Liver (tissue), 8 donors: ENCODE measurements at regions not wholly inside any gene's neighbourhood (a gene's known extent, or its start where the extent isn't known, plus 50 kb on each side); places are given as distances from the start of the nearest gene placed in this dataset.

Experiments
- DNase-seq: peaks from one replicate; pipeline ENCODE4 v3.0.0-alpha.2; 2017; ENCODE audit warnings: low spot score
- H3K27ac ChIP-seq, 2 donors: one replicate each; pipeline ENCODE4 v1.7.0; 2013; ENCODE audit warnings: inconsistent platforms in 2 of 2, low read length in 2 of 2, control low read depth in 1 of 2, low read depth in 1 of 2, mild to moderate bottlenecking in 1 of 2
- H3K27me3 ChIP-seq, 4 donors: one replicate each; pipeline versions ENCODE4 v1.6.1 to v1.7.0; 2013; ENCODE audit warnings: low read length in 3 of 4, inconsistent platforms in 1 of 4, mild to moderate bottlenecking in 1 of 4, moderate library complexity in 1 of 4; ENCODE audit not compliant: control insufficient read depth in 4 of 4, insufficient read depth in 4 of 4
- H3K36me3 ChIP-seq, 4 donors: one replicate each; pipeline versions ENCODE4 v1.6.1 to v1.7.0; 2013; ENCODE audit warnings: low read length in 3 of 4, mild to moderate bottlenecking in 3 of 4, low read depth in 1 of 4, moderate library complexity in 1 of 4; ENCODE audit not compliant: control insufficient read depth in 4 of 4, insufficient read depth in 3 of 4
- H3K4me1 ChIP-seq, 4 donors: one replicate each; pipeline versions ENCODE4 v1.6.1 to v1.7.0; 2013; ENCODE audit warnings: low read length in 3 of 4, mild to moderate bottlenecking in 3 of 4, moderate library complexity in 1 of 4; ENCODE audit not compliant: control insufficient read depth in 4 of 4, insufficient read depth in 4 of 4
- H3K4me3 ChIP-seq, 3 donors: one replicate each; pipeline versions ENCODE4 v1.6.1 to v1.7.0; 2013; ENCODE audit warnings: low read length in 3 of 3, control low read depth in 1 of 3, low read depth in 1 of 3, mild to moderate bottlenecking in 1 of 3
- H3K9ac ChIP-seq, 2 donors: one replicate each; pipeline ENCODE4 v1.7.0; 2013; ENCODE audit warnings: low read length in 2 of 2, mild to moderate bottlenecking in 2 of 2, moderate library complexity in 2 of 2, control low read depth in 1 of 2, low read depth in 1 of 2
- H3K9me3 ChIP-seq, 4 donors: one replicate each; pipeline versions ENCODE4 v1.6.1 to v1.7.0; 2013; ENCODE audit warnings: low read length in 3 of 4; ENCODE audit not compliant: control insufficient read depth in 4 of 4
- EGR1 ChIP-seq, 2 donors: IDR thresholded peaks; 2 replicates each; pipeline ENCODE4 v1.6.1; 2016 to 2018; ENCODE audit warnings: antibody characterized with exemption in 2 of 2, low read depth in 2 of 2
- FOXA1 ChIP-seq: IDR thresholded peaks from 2 replicates; pipeline ENCODE4 v1.6.1; 2016; ENCODE audit warnings: antibody characterized with exemption
- FOXA2 ChIP-seq: IDR thresholded peaks from 2 replicates; pipeline ENCODE4 v1.6.1; 2016; ENCODE audit warnings: antibody characterized with exemption
- GABPA ChIP-seq, 2 donors: IDR thresholded peaks in 1 of 2; conservative IDR thresholded peaks in 1 of 2; 2 replicates each; pipeline ENCODE4 v1.6.1; 2016; ENCODE audit warnings: antibody characterized with exemption in 2 of 2, mild to moderate bottlenecking in 1 of 2, moderate library complexity in 1 of 2
- HNF4A ChIP-seq, 2 donors: conservative IDR thresholded peaks; 2 replicates each; pipeline ENCODE4 v1.6.1; 2016; ENCODE audit warnings: antibody characterized with exemption in 2 of 2, mild to moderate bottlenecking in 2 of 2
- HNF4G ChIP-seq: IDR thresholded peaks from 2 replicates; pipeline ENCODE4 v1.6.1; 2016; ENCODE audit warnings: antibody characterized with exemption
- JUND ChIP-seq, 2 donors: IDR thresholded peaks; 2 replicates each; pipeline ENCODE4 v1.6.1; 2016; ENCODE audit warnings: antibody characterized with exemption in 2 of 2
- NR2F2 ChIP-seq: IDR thresholded peaks from 2 replicates; pipeline ENCODE4 v1.6.1; 2016; ENCODE audit warnings: antibody characterized with exemption
- RAD21 ChIP-seq, 2 donors: IDR thresholded peaks; 2 replicates each; pipeline ENCODE4 v1.6.1; 2016; ENCODE audit warnings: antibody characterized with exemption in 2 of 2, mild to moderate bottlenecking in 2 of 2
- RXRA ChIP-seq, 2 donors: IDR thresholded peaks; 2 replicates each; pipeline ENCODE4 v1.6.1; 2017 to 2018; ENCODE audit warnings: antibody characterized with exemption in 2 of 2, mild to moderate bottlenecking in 1 of 2
- SP1 ChIP-seq: IDR thresholded peaks from 2 replicates; pipeline ENCODE4 v1.6.1; 2018; ENCODE audit warnings: antibody characterized with exemption, mild to moderate bottlenecking
- TAF1 ChIP-seq: conservative IDR thresholded peaks from 2 replicates; pipeline ENCODE4 v1.6.1; 2016; ENCODE audit warnings: antibody characterized with exemption, mild to moderate bottlenecking
- YY1 ChIP-seq: IDR thresholded peaks from 2 replicates; pipeline ENCODE4 v1.6.1; 2016; ENCODE audit warnings: antibody characterized with exemption, mild to moderate bottlenecking
- WGBS: extraction: QIAGEN DNeasy Blood & Tissue Kit; methylation state at CpG from one replicate; pipeline ENCODE4 v1.1.7; 2013; 5-methylcytosine and 5-hydroxymethylcytosine counted together
- TF ChIP-seq, protein P1 (sequence below): IDR thresholded peaks from 2 replicates; pipeline ENCODE4 v1.6.1; 2016; ENCODE audit warnings: antibody characterized with exemption
- TF ChIP-seq, protein P2 (sequence below): IDR thresholded peaks from 2 replicates; pipeline ENCODE4 v1.6.1; 2016; ENCODE audit warnings: antibody characterized with exemption
- TF ChIP-seq, protein P3 (sequence below): fragments of 150-350 bp; IDR thresholded peaks from 2 replicates; pipeline ENCODE4 v1.5.1; 2017; ENCODE audit warnings: improper control_type of control experiment, low read depth, low read length; ENCODE audit not compliant: missing input control
- TF ChIP-seq, protein P4 (sequence below): IDR thresholded peaks from 2 replicates; pipeline ENCODE4 v1.6.1; 2016; ENCODE audit warnings: antibody characterized with exemption, mild to moderate bottlenecking
- TF ChIP-seq, protein P5 (sequence below): IDR thresholded peaks from 2 replicates; pipeline ENCODE4 v1.6.1; 2016; ENCODE audit warnings: antibody characterized with exemption
- donor health status: healthy.
- donor health status: healthy.
- donor health status: healthy.
- donor health status: healthy.
- donor health status: healthy.

DNA sequence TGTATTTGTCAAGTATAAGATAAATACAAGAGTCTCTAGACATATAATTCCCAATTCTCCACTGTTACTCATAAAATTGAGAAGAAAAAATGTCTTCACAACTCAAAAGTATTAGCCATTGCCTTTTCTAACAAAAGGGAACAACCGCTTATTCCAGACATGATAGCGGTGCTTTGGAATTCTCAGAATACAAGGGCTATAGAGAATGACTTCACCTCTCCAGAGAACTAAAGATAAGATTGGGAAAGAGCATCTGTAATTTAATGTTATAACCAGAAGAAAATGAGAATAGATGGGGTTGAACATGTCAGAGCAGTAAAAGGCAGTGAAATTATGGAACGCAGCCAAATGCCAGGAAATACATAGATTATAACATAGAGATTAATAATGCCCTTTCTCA is 730.8 kb downstream of the C6orf118 start:
- Histone ChIP-seq H3K9me3 (peaks cover 0 to 9% (median under 1%) of the 10 kb centered on the region in 4 donors), H3K27ac (no peak overlapping the region), H3K27me3 (no peaks in the 10 kb centered on the region), H3K9ac (no peak overlapping the region), H3K4me1 (no peaks in the 10 kb centered on the region), H3K4me3 (no peak overlapping the region), H3K36me3 (no peaks in the 10 kb centered on the region)
- TF ChIP-seq, protein P1, sequence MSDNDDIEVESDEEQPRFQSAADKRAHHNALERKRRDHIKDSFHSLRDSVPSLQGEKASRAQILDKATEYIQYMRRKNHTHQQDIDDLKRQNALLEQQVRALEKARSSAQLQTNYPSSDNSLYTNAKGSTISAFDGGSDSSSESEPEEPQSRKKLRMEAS: no peak
- no peak for TF ChIP-seq TAF1
- TF ChIP-seq NR2F2: no peak
- TF ChIP-seq EGR1 (IDR thresholded peaks at IDR 0.05; ENCODE audit: low read depth in 2 of 2): no peak
- no peak for TF ChIP-seq HNF4A (conservative IDR thresholded peaks at IDR 0.05)
- TF ChIP-seq, protein P2, sequence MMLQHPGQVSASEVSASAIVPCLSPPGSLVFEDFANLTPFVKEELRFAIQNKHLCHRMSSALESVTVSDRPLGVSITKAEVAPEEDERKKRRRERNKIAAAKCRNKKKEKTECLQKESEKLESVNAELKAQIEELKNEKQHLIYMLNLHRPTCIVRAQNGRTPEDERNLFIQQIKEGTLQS: no peak
- no peak for TF ChIP-seq JUND (IDR thresholded peaks at IDR 0.05)
- no peak for TF ChIP-seq FOXA1
- TF ChIP-seq HNF4G: no peak
- TF ChIP-seq RAD21 (IDR thresholded peaks at IDR 0.05): no peak
- TF ChIP-seq, protein P3, sequence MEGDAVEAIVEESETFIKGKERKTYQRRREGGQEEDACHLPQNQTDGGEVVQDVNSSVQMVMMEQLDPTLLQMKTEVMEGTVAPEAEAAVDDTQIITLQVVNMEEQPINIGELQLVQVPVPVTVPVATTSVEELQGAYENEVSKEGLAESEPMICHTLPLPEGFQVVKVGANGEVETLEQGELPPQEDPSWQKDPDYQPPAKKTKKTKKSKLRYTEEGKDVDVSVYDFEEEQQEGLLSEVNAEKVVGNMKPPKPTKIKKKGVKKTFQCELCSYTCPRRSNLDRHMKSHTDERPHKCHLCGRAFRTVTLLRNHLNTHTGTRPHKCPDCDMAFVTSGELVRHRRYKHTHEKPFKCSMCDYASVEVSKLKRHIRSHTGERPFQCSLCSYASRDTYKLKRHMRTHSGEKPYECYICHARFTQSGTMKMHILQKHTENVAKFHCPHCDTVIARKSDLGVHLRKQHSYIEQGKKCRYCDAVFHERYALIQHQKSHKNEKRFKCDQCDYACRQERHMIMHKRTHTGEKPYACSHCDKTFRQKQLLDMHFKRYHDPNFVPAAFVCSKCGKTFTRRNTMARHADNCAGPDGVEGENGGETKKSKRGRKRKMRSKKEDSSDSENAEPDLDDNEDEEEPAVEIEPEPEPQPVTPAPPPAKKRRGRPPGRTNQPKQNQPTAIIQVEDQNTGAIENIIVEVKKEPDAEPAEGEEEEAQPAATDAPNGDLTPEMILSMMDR: no peak
- DNase-seq: no peak
- 57% methylated on average over 3 of the region's 3 CpGs for WGBS

DNA sequence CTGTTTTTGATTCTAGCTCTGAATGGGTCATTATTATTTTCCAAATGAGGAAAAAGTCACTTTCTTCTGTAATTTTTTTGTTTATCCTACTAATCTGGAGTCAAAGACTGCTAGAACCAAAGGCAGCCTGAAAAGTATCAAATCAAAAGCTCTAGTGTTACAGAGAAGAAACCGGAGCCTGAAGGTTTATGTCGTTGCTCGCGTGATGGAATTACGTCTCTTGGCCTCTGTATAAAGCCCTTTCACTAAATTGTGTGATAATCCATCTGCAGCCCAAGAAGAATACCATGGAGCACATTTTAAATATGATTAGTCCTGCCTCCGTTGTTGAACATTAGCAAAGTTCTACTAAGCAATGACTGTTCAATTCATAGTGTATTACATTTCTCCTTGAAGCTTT is 738.6 kb downstream of the C6orf118 start:
- Histone ChIP-seq H3K27me3 (no peaks in the 10 kb centered on the region), H3K27ac (no peak overlapping the region), H3K4me1 (no peaks in the 10 kb centered on the region), H3K9me3 (no peaks in the 10 kb centered on the region), H3K4me3 (no peak overlapping the region), H3K9ac (no peak overlapping the region), H3K36me3 (no peaks in the 10 kb centered on the region)
- 81% methylated on average over 6 of the region's 6 CpGs for WGBS
- no peak for DNase-seq
- TF ChIP-seq, protein P4, sequence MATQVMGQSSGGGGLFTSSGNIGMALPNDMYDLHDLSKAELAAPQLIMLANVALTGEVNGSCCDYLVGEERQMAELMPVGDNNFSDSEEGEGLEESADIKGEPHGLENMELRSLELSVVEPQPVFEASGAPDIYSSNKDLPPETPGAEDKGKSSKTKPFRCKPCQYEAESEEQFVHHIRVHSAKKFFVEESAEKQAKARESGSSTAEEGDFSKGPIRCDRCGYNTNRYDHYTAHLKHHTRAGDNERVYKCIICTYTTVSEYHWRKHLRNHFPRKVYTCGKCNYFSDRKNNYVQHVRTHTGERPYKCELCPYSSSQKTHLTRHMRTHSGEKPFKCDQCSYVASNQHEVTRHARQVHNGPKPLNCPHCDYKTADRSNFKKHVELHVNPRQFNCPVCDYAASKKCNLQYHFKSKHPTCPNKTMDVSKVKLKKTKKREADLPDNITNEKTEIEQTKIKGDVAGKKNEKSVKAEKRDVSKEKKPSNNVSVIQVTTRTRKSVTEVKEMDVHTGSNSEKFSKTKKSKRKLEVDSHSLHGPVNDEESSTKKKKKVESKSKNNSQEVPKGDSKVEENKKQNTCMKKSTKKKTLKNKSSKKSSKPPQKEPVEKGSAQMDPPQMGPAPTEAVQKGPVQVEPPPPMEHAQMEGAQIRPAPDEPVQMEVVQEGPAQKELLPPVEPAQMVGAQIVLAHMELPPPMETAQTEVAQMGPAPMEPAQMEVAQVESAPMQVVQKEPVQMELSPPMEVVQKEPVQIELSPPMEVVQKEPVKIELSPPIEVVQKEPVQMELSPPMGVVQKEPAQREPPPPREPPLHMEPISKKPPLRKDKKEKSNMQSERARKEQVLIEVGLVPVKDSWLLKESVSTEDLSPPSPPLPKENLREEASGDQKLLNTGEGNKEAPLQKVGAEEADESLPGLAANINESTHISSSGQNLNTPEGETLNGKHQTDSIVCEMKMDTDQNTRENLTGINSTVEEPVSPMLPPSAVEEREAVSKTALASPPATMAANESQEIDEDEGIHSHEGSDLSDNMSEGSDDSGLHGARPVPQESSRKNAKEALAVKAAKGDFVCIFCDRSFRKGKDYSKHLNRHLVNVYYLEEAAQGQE: no peak
- TF ChIP-seq, protein P2: no peak
- no peak for TF ChIP-seq NR2F2
- no peak for TF ChIP-seq FOXA2
- no peak for TF ChIP-seq RAD21 (IDR thresholded peaks at IDR 0.05)
- TF ChIP-seq, protein P3: no peak
- no peak for TF ChIP-seq HNF4G
- TF ChIP-seq HNF4A (conservative IDR thresholded peaks at IDR 0.05): no peak
- TF ChIP-seq TAF1: no peak
- no peak for TF ChIP-seq GABPA (IDR thresholded peaks at IDR 0.05 in 1 of 2, conservative IDR thresholded peaks at IDR 0.05 in 1 of 2)
- TF ChIP-seq, protein P1: no peak
- no peak for TF ChIP-seq RXRA (IDR thresholded peaks at IDR 0.05)
- no peak for TF ChIP-seq JUND (IDR thresholded peaks at IDR 0.05)
- TF ChIP-seq, protein P5, sequence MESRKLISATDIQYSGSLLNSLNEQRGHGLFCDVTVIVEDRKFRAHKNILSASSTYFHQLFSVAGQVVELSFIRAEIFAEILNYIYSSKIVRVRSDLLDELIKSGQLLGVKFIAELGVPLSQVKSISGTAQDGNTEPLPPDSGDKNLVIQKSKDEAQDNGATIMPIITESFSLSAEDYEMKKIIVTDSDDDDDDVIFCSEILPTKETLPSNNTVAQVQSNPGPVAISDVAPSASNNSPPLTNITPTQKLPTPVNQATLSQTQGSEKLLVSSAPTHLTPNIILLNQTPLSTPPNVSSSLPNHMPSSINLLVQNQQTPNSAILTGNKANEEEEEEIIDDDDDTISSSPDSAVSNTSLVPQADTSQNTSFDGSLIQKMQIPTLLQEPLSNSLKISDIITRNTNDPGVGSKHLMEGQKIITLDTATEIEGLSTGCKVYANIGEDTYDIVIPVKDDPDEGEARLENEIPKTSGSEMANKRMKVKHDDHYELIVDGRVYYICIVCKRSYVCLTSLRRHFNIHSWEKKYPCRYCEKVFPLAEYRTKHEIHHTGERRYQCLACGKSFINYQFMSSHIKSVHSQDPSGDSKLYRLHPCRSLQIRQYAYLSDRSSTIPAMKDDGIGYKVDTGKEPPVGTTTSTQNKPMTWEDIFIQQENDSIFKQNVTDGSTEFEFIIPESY: no peak
- no peak for TF ChIP-seq YY1
- TF ChIP-seq EGR1 (IDR thresholded peaks at IDR 0.05; ENCODE audit: low read depth in 2 of 2): no peak
- TF ChIP-seq SP1: no peak
- TF ChIP-seq FOXA1: no peak
